Fibroblast of skin of left quadriceps (primary cell): ENCODE measurements at regions not wholly inside any gene's neighbourhood (a gene's known extent, or its start where the extent isn't known, plus 50 kb on each side); places are given as distances from the start of the nearest gene placed in this dataset.
"Not testable (repeated sequence)": the region's sequence is repeated elsewhere in the genome, so short reads cannot be mapped to it uniquely, and the experiment has no call there.

Source experiments
- DNase-seq, 2 experiments: peaks; one replicate each; pipeline ENCODE4 v3.0.0-alpha.2; 2013; ENCODE audit warnings: low read depth in 2 of 2

- no peak for DNase-seq
Observed at GRCh38 chr1:38609166-38610025, 250.2 kb downstream of the RRAGC start.

GRCh38 chr1:38608202-38608864 lies 251.2 kb downstream of the RRAGC start:
- DNase-seq = peak in 1 of 2 experiments; percentile 2

GRCh38 chr1:38607526-38607925 lies 252.0 kb downstream of the RRAGC start:
- no peak for DNase-seq

GRCh38 chr1:38605063-38605462 lies 254.5 kb downstream of the RRAGC start:
- DNase-seq = no peak

GRCh38 chr1:38603907-38604306 lies 255.7 kb downstream of the RRAGC start:
- DNase-seq = no peak

- no peak for DNase-seq
Observed at GRCh38 chr1:38600905-38601304, 258.7 kb downstream of the RRAGC start.

GRCh38 chr1:38600286-38600685 lies 259.3 kb downstream of the RRAGC start:
- no peak for DNase-seq

- DNase-seq = no peak
Observed at GRCh38 chr1:38598118-38598517, 261.5 kb downstream of the RRAGC start.

GRCh38 chr1:38589036-38589435 lies 270.5 kb downstream of the RRAGC start:
- DNase-seq = no peak

- DNase-seq = no peak
Observed at GRCh38 chr1:38587766-38588165, 271.8 kb downstream of the RRAGC start.

- no peak for DNase-seq
Observed at GRCh38 chr1:38586993-38587646, 272.5 kb downstream of the RRAGC start.

GRCh38 chr1:38585971-38586370 lies 273.6 kb downstream of the RRAGC start:
- no peak for DNase-seq

GRCh38 chr1:38585460-38585859 lies 274.1 kb downstream of the RRAGC start:
- DNase-seq = no peak

GRCh38 chr1:38584448-38585355 lies 274.9 kb downstream of the RRAGC start:
- no peak for DNase-seq

- DNase-seq = not testable (repeated sequence)
Observed at GRCh38 chr1:38583287-38583686, 276.3 kb downstream of the RRAGC start.

GRCh38 chr1:38581396-38581795 lies 278.2 kb downstream of the RRAGC start:
- no peak for DNase-seq

- DNase-seq = no peak
Observed at GRCh38 chr1:38580594-38580993, 279.0 kb downstream of the RRAGC start.

- no peak for DNase-seq
Observed at GRCh38 chr1:38579056-38579455, 280.5 kb downstream of the RRAGC start.

GRCh38 chr1:38578271-38578951 lies 281.2 kb downstream of the RRAGC start:
- DNase-seq = no peak

- DNase-seq = no peak
Observed at GRCh38 chr1:38577937-38578270, 281.7 kb downstream of the RRAGC start.

- no peak for DNase-seq
Observed at GRCh38 chr1:38577385-38577784, 282.2 kb downstream of the RRAGC start.
